ENCODE measurements at regions not wholly inside any gene's neighbourhood (a gene's known extent, or its start where the extent isn't known, plus 50 kb on each side); places are given as distances from the start of the nearest gene placed in this dataset.
"Not testable (repeated sequence)": the region's sequence is repeated elsewhere in the genome, so short reads cannot be mapped to it uniquely, and the experiment has no call there.

DNA sequence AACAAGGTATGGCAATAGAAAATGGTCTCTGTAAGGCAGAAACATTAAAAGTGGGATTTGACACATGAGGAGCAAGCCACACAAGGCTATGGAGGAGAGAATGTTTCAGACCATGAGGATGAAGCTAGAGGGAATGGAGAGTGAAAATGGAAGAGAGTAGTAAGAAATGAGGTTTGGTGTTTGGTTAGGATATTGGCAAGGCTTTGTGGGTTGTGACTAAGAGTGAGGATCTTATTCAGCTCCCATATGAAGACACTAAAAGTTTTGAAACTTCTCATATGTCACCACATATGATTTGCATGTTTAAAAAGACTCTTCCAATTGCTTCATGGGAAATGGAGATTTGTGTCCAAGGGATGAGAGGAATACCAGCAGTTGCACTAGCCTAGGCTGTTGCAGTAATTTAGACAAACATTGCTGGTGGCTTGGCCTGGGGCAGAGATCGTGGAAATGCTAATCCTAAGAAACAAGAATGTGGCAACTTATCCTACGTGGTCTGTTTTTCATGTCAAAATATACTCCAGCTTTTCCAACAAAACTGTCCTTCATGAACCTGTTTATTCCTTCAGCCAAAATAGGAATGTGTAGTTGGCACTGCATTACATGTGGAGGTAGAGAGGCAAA lies 749.0 kb downstream of the PDCD6IP start:
- no peak for DNase-seq

- no peak for DNase-seq
These were observed 768.8 kb downstream of the PDCD6IP start for GRCh38 chr3:34567266-34567665.

DNA sequence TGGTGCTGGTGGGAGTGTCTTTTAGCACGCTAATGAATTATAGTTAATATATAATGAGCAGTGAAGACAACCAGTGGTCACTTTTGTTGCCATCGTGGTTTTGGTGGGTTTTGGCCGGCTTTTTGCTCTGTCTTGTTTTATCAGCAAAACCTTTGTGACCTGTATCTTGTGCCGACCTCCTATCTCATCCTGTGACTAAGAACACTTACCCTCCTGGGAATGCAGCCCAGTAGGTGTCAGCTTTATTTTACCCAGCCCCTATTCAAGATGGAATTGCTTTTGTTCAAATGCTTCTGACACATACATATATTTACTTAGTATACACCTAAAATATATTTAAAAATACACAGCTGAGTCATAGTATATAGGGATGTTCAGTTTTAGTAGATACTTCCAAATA lies 770.3 kb downstream of the PDCD6IP start:
- DNase-seq: no peak

GRCh38 chr3:34569437-34569836 lies 771.0 kb downstream of the PDCD6IP start:
- no peak for DNase-seq

DNA sequence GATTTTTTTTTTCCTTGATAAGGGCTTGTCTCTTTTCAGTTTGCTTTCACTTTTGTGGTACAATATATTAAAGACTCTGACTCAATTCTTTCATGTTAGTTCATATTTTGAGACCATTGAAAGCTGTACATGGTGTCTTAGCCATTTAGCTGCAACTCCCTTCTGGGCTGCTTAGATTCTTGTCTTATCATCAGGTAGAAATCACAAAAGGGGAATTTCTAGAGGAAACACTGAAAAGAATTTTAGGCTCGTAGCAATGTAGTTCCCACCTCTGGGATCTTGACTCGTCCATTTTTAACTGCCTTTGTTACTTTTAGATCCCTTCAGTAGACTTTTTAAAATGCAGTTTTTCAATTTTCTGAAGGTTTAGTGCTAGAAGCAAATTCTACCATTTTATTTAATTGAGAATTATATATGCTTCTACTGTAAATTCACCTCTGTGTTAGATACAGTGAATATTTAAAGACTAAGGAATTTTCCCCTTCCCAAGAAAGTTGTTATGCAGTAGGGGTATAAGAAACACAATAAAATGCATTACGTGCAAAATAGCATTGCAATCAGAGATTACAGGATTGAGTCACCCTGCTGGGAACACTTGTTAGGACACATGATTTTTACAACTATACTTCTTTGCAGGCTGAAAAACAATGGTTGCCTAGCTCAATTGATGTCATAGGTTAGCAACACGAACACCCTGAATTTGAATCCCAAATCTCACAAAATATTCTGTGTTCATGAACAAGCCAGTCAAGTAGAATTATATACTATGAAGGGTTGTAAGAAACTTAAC lies 772.7 kb downstream of the PDCD6IP start:
- DNase-seq: no peak

- no peak for DNase-seq
These were observed 773.3 kb downstream of the PDCD6IP start for GRCh38 chr3:34571714-34572113.

DNA sequence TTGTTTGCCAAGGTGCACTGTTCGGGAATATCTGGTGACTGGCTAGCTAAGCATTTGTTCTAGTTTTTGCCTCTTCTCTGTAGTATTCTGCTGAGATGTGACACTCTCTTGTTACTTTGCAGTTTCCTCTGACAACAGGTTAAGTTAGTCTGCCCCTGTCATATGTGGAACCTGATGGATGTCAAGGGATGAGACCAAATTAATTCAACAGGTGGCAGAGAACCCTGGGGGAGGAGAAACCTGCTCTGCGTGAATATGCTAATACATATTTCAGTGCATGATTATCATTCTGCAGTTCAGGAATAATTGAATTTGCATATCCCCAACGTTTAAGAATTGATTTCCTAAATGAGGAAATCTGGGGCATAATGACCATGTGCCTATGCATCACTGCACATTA lies 777.3 kb downstream of the PDCD6IP start:
- no peak for DNase-seq

GRCh38 chr3:34582055-34582454 lies 783.6 kb downstream of the PDCD6IP start:
- DNase-seq: no peak

GRCh38 chr3:34583451-34583850 lies 785.0 kb downstream of the PDCD6IP start:
- DNase-seq: no peak

DNA sequence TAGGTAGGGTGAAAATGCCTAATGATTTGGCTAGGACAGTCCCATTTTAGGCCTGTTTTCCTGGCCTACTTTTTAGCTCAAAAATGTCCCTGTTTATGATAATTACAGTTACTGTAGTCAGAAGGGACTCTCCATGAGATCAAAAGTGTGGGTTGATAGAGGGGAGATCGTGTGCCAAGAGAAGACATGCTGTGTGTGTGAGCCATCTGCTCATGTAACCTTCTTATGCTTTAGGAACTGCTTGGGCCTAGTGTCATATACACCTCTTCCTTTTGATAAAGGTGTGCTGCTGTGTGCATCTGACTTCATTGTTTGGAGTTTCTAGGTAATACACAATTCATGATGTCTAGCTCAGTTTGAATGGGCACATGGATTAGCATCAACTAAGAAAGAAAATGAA lies 786.5 kb downstream of the PDCD6IP start:
- no peak for DNase-seq

- DNase-seq: no peak
These were observed 801.2 kb downstream of the PDCD6IP start for GRCh38 chr3:34599595-34599994.

DNA sequence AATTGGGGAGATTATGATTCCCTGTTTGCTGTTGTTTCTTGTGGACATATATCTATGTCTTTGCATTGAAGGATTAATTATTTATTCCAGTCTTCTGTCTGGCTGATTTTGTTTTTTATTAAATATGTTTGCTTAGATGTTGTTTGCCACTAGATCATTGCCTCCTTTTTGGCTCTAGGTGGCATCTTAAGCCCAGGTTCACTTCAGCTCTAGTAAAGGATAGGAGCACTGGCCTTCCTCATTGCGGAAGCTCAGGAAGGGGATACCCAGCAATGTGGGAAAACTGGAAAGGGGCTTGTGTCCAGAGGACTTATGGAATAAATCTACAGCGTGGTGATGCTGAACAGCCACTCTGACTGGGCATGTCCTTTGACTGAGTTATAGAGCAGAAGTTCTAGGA lies 821.6 kb downstream of the PDCD6IP start:
- DNase-seq: no peak

- no peak for DNase-seq
These were observed 828.3 kb downstream of the PDCD6IP start for GRCh38 chr3:34626699-34627098.

GRCh38 chr3:34634939-34635338 lies 836.5 kb downstream of the PDCD6IP start:
- no peak for DNase-seq

GRCh38 chr3:34635352-34635850 lies 837.0 kb downstream of the PDCD6IP start:
- DNase-seq: no peak

DNA sequence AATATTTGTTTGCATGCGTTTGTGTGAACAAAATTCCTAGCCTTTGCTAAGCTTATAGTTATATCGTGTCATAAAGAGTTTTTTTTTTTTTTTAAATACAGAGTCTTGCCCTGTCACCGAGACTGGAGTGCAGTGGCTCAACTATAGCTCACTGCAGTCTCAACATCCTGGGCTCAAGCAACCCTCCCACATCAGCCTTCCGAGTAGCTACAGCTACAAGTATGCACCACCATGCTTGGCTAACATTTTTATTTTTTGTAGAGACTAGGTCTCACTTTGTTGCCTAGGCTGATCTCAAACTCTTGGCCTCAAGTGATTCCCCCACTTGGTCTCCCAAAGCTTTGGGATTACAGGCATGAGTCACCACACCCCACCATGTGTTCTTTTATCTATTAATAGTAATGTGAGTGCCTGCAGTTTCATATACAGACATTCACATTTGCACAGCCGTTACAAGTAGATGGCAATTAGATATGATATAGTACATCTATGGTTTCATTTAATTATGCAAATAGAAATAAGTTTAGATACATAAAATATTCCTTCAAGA lies 848.6 kb downstream of the PDCD6IP start:
- DNase-seq: no peak

DNA sequence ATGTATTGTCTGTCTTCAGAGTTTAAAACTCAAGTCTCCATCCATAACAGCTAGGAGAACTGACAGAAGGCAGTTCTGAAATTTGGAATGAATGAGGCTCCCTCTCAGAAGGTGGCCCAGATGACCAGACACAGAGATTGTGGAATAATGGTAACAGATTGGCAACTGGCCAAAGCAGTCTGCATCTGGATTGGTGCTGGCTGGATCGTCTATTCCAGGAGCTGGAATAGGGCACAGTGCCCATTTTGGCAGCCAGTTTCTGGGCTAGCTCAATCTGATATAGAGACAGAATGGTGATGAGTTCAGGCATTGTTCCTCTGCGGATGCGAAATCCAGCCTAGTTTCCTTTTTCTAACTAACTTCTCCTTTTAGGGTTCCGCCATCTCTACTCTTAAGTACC lies 851.7 kb downstream of the PDCD6IP start:
- no peak for DNase-seq

GRCh38 chr3:34668915-34669314 lies 870.5 kb downstream of the PDCD6IP start:
- DNase-seq: no peak

DNA sequence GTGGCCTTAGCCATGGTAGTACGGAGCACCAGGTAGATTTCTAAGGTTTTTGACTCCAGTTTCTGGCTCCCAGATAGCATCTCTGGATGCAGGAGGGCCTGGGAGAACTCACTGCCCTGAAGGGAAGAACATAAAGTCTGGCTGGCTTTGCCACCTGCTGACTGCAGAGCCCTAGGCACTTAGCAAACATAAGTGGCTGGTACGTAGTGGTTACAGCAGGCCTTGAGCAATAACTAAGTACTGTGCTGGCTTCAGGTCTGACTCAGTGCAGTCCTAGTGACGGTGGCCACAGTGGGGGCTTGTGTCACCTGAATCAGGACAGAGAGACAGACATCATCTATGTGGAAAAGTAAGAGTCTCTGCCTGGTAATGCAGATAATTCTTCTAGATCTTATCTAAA lies 871.1 kb downstream of the PDCD6IP start:
- DNase-seq: no peak

DNA sequence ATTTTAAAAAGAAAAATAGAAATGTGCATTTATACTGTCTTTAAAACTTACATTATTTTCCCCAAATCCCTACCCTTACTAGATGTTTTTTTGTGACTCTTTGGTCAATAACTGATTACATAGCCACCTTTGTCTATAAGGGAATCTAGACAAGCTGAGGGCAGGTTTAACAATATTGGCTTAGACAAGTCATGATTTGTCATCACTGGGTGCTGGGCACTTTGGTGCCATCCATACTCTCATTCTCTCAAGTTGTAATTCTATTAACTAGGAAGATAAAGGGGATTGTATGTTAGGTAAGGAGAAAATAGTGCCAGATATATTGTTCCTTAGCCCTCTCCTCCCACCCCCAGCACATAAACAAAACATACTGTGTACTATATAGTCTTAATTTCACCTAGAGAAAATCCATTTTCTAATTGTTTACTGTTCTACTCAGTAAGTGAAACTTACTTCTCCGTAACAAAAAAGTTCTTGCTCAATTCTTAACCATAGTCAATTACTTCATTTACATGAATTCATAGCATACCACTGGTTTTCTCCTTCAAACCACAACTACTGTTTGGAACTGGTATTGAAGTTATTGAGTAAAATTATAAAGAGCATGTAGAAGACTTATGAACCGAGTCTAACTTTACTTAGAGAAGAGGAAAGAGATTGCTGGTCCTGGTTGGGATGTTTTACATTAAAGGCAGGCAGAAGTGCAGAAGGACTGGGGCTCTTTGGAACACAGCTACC lies 877.1 kb downstream of the PDCD6IP start:
- DNase-seq: no peak

DNA sequence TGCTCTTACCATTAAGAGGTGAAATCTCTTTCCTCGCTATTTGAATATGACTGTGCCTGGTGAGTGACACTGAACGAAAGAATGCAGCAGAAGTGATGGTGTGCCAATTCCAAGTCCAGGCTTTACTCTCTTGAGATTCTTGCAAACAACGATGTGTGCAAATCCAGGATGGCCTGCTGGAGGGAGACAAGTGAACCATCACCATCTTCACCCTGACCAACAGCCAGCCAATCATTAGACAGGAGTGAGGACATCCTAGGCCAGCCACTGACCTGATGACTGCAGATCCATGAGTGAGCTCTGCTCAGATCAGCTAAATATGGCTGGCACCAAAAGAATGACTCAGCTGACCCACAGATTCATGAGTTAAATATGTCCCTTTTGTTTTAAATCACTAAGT lies 878.0 kb downstream of the PDCD6IP start:
- no peak for DNase-seq

DNA sequence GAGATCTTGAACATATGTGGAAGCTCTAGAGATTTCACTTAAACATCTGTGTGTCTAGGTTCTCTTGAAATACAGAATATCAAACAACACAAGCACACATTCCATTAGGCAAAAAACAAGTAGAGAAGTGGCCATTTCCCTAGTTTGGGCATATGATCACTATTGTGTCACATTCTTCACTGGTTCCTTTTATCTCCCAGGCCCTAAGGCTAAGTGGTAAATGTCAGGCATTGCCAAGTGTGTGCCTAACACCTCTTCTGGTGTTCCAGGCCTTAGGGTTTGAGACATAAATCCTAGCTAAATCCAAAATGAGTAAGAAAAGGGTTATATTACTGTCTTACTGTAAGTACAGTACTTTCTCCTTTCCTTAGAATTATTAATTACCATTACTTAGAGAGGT lies 880.1 kb downstream of the PDCD6IP start:
- no peak for DNase-seq

- not testable (repeated sequence) for DNase-seq
These were observed 880.6 kb downstream of the PDCD6IP start for GRCh38 chr3:34679055-34679454.

- peak; percentile 7 for DNase-seq
These were observed 885.4 kb downstream of the PDCD6IP start for GRCh38 chr3:34683851-34684250.

All from 8988T (cell line).